GM23338 (cell line): ENCODE measurements at regions not wholly inside any gene's neighbourhood (a gene's known extent, or its start where the extent isn't known, plus 50 kb on each side); places are given as distances from the start of the nearest gene placed in this dataset.
"Not testable (repeated sequence)": the region's sequence is repeated elsewhere in the genome, so short reads cannot be mapped to it uniquely, and the experiment has no call there.

Source experiments
- ATAC-seq: fragments of 200-7000 bp; cut with Tn5 transposase; 3 replicates; pipeline ENCODE4 v1.9.1; 2020
- DNase-seq: peaks from one replicate; pipeline ENCODE4 v3.0.0-alpha.2; 2015; ENCODE audit warnings: low spot score
- H2AFZ ChIP-seq: fragments of 200-600 bp; sonication (generic); 2 replicates; pipeline ENCODE4 v1.8.0; 2016; ENCODE audit warnings: antibody characterized with exemption, mild to moderate bottlenecking, moderate library complexity
- H3F3A ChIP-seq: fragments of 200-600 bp; sonication (generic); replicated peaks from 2 replicates; pipeline ENCODE4 v1.8.0; 2017; ENCODE audit warnings: antibody characterized with exemption, mixed run types, low read depth
- H3K27ac ChIP-seq: fragments of 200-600 bp; sonication (generic); 2 replicates; pipeline ENCODE4 v1.6.1; 2016; ENCODE audit warnings: low read depth
- H3K27me3 ChIP-seq: fragments of 200-600 bp; sonication (generic); 2 replicates; pipeline ENCODE4 v1.8.0; 2016; ENCODE audit warnings: mild to moderate bottlenecking, mixed run types, moderate library complexity; ENCODE audit not compliant: insufficient read depth
- H3K36me3 ChIP-seq: fragments of 200-600 bp; sonication (generic); 2 replicates; pipeline ENCODE4 v1.8.0; 2016; ENCODE audit warnings: mild to moderate bottlenecking; ENCODE audit not compliant: insufficient read depth
- H3K4me1 ChIP-seq: fragments of 200-600 bp; sonication (generic); 2 replicates; pipeline ENCODE4 v1.8.0; 2016; ENCODE audit warnings: mild to moderate bottlenecking, moderate library complexity; ENCODE audit not compliant: insufficient read depth
- H3K4me2 ChIP-seq: fragments of 200-600 bp; sonication (generic); 2 replicates; pipeline ENCODE4 v1.7.1; 2017; ENCODE audit warnings: mixed run types
- H3K4me3 ChIP-seq: fragments of 200-600 bp; sonication (generic); 2 replicates; pipeline ENCODE4 v1.6.1; 2016; ENCODE audit warnings: mixed run types
- H3K79me2 ChIP-seq: fragments of 200-600 bp; sonication (generic); replicated peaks from 2 replicates; pipeline ENCODE4 v1.8.0; 2017; ENCODE audit warnings: mild to moderate bottlenecking; ENCODE audit not compliant: insufficient read depth
- H3K9me2 ChIP-seq: fragments of 200-600 bp; sonication (generic); 2 replicates; pipeline ENCODE4 v1.8.0; 2017; ENCODE audit not compliant: insufficient read depth
- H4K20me1 ChIP-seq: fragments of 200-600 bp; sonication (generic); replicated peaks from 2 replicates; pipeline ENCODE4 v1.8.0; 2017; ENCODE audit warnings: mild to moderate bottlenecking; ENCODE audit not compliant: insufficient read depth
- H3K27ac Mint-ChIP-seq: 2 replicates; pipeline ENCODE4 v1.8.0; 2020; ENCODE audit warnings: inconsistent platforms, mild to moderate bottlenecking, moderate library complexity, mixed read lengths
- H3K27me3 Mint-ChIP-seq: 3 replicates; pipeline ENCODE4 v1.8.0; 2022; ENCODE audit warnings: low read depth, mild to moderate bottlenecking, moderate library complexity, mixed read lengths, inconsistent platforms; ENCODE audit not compliant: insufficient read depth, poor library complexity
- H3K36me3 Mint-ChIP-seq: 3 replicates; pipeline ENCODE4 v1.8.0; 2021; ENCODE audit warnings: low read depth, mild to moderate bottlenecking, inconsistent platforms, moderate library complexity, mixed read lengths
- H3K4me1 Mint-ChIP-seq: 3 replicates; pipeline ENCODE4 v1.8.0; 2020; ENCODE audit warnings: mild to moderate bottlenecking, inconsistent platforms, mixed read lengths
- H3K4me3 Mint-ChIP-seq: 3 replicates; pipeline ENCODE4 v1.8.0; 2021; ENCODE audit warnings: moderate library complexity, mild to moderate bottlenecking, inconsistent platforms, mixed read lengths
- H3K9me3 Mint-ChIP-seq: 3 replicates; pipeline ENCODE4 v1.8.0; 2020; ENCODE audit warnings: moderate library complexity, mild to moderate bottlenecking, inconsistent platforms, mixed read lengths
- CREB1 ChIP-seq: fragments of 250-450 bp; sonication (Bioruptor Pico); IDR thresholded peaks from 2 replicates; pipeline ENCODE4 v1.5.0; 2020; ENCODE audit warnings: low read depth, mild to moderate bottlenecking, moderate library complexity
- ETS1 ChIP-seq: IDR thresholded peaks from 2 replicates; pipeline ENCODE4 v1.6.1; 2016; ENCODE audit warnings: antibody characterized with exemption
- EZH2phosphoT487 ChIP-seq: fragments of 200-600 bp; sonication (generic); IDR thresholded peaks from one replicate; pipeline ENCODE4 v1.8.1; 2018; ENCODE audit warnings: antibody characterized with exemption; ENCODE audit not compliant: unreplicated experiment
- JUNB ChIP-seq: IDR thresholded peaks from one replicate; pipeline ENCODE4 v1.6.1; 2016; ENCODE audit warnings: antibody characterized with exemption; ENCODE audit not compliant: unreplicated experiment
- NANOG ChIP-seq: IDR thresholded peaks from 2 replicates; pipeline ENCODE4 v1.6.1; 2016; ENCODE audit warnings: antibody characterized with exemption, borderline replicate concordance
- POLR2AphosphoS5 ChIP-seq: IDR thresholded peaks from 2 replicates; pipeline ENCODE4 v1.6.1; 2016; ENCODE audit warnings: antibody characterized with exemption, low read depth
- STAT1 ChIP-seq: IDR thresholded peaks from one replicate; pipeline ENCODE4 v1.6.1; 2016; ENCODE audit warnings: antibody characterized with exemption; ENCODE audit not compliant: unreplicated experiment
- ZNF114 ChIP-seq: fragments of 250-450 bp; sonication (Bioruptor Pico); IDR thresholded peaks from 2 replicates; pipeline ENCODE4 v1.5.0; 2020; ENCODE audit warnings: mild to moderate bottlenecking, moderate library complexity
- ZNF331 ChIP-seq: fragments of 250-450 bp; sonication (Bioruptor Pico); IDR thresholded peaks from 2 replicates; pipeline ENCODE4 v1.5.0; 2020; ENCODE audit warnings: low read depth, mild to moderate bottlenecking, moderate library complexity
- ZNF462 ChIP-seq: fragments of 250-450 bp; sonication (Bioruptor Pico); IDR thresholded peaks from 2 replicates; pipeline ENCODE4 v1.5.0; 2020; ENCODE audit warnings: mild to moderate bottlenecking, moderate library complexity
- TF ChIP-seq, protein P1 (sequence below), 2 experiments: fragments of 200-600 bp in 1 of 2; sonication (generic) in 1 of 2; conservative IDR thresholded peaks; 2 replicates each; pipeline versions ENCODE4 v1.5.1 to v1.6.1; 2016 to 2017; ENCODE audit warnings: antibody characterized with exemption in 2 of 2, low read depth in 2 of 2, mild to moderate bottlenecking in 2 of 2, moderate library complexity in 1 of 2

GRCh38 chr1:30550365-30551220 lies 172.8 kb downstream of the MATN1 start:
- no peak overlapping the region for H3K4me2 ChIP-seq
- Mint-ChIP-seq H3K27me3 (peaks cover 3% of the 10 kb centered on the region), H3K4me1 (no peaks in the 10 kb centered on the region), H3K4me3 (no peak overlapping the region), H3K36me3 (no peaks in the 10 kb centered on the region), H3K27ac (no peak overlapping the region), H3K9me3 (peaks cover 27% of the 10 kb centered on the region; the same call in 2 of the 3 replicates)
- H3K36me3 ChIP-seq: no peaks in the 10 kb centered on the region
- no peak for ATAC-seq
- H4K20me1 ChIP-seq: no peaks in the 10 kb centered on the region
- H3K9me2 ChIP-seq: peaks cover 3% of the 10 kb centered on the region; the same call in 1 of the 2 replicates
- DNase-seq: no peak
- no peaks in the 10 kb centered on the region for H3K4me1 ChIP-seq
- no peak overlapping the region for H3K4me3 ChIP-seq
- no peak overlapping the region for H3K27ac ChIP-seq
- H3K27me3 ChIP-seq: no peaks in the 10 kb centered on the region
- H2AFZ ChIP-seq: no peak overlapping the region
- H3F3A ChIP-seq: no peaks in the 10 kb centered on the region
- H3K79me2 ChIP-seq: no peaks in the 10 kb centered on the region
- TF ChIP-seq NANOG (no peak), ZNF114 (CRISPR knock-in tag) (no peak), ETS1 (no peak), JUNB (no peak), EZH2phosphoT487 (no peak), ZNF331 (no peak), STAT1 (no peak), CREB1 (CRISPR knock-in tag) (no peak), ZNF462 (no peak), POLR2AphosphoS5 (no peak)
- TF ChIP-seq, protein P1, sequence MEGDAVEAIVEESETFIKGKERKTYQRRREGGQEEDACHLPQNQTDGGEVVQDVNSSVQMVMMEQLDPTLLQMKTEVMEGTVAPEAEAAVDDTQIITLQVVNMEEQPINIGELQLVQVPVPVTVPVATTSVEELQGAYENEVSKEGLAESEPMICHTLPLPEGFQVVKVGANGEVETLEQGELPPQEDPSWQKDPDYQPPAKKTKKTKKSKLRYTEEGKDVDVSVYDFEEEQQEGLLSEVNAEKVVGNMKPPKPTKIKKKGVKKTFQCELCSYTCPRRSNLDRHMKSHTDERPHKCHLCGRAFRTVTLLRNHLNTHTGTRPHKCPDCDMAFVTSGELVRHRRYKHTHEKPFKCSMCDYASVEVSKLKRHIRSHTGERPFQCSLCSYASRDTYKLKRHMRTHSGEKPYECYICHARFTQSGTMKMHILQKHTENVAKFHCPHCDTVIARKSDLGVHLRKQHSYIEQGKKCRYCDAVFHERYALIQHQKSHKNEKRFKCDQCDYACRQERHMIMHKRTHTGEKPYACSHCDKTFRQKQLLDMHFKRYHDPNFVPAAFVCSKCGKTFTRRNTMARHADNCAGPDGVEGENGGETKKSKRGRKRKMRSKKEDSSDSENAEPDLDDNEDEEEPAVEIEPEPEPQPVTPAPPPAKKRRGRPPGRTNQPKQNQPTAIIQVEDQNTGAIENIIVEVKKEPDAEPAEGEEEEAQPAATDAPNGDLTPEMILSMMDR (conservative IDR thresholded peaks at IDR 0.05; ENCODE audit: low read depth in 2 of 2): no peak

- not testable (repeated sequence) for H4K20me1 ChIP-seq, H3F3A ChIP-seq, H3K27me3 Mint-ChIP-seq, H3K36me3 Mint-ChIP-seq, H3K4me2 ChIP-seq, H3K4me1 Mint-ChIP-seq, H3K27me3 ChIP-seq, H3K79me2 ChIP-seq, H2AFZ ChIP-seq, ATAC-seq, H3K4me1 ChIP-seq, H3K27ac Mint-ChIP-seq, H3K4me3 ChIP-seq, DNase-seq, H3K27ac ChIP-seq, H3K4me3 Mint-ChIP-seq, H3K9me2 ChIP-seq, H3K36me3 ChIP-seq
- H3K9me3 Mint-ChIP-seq: peaks cover 24% of the 10 kb centered on the region; the same call in 2 of the 3 replicates
These were observed 173.5 kb downstream of the MATN1 start for GRCh38 chr1:30549872-30550271.
